DND-41 (cell line): ENCODE measurements at regions not wholly inside any gene's neighbourhood (a gene's known extent, or its start where the extent isn't known, plus 50 kb on each side); places are given as distances from the start of the nearest gene placed in this dataset.

Experiments used
- EZH2 ChIP-seq: IDR thresholded peaks from 3 replicates; pipeline ENCODE4 v1.6.1; 2012; ENCODE audit warnings: borderline replicate concordance, low read depth, mild to moderate bottlenecking, moderate library complexity, low read length, inconsistent platforms; ENCODE audit not compliant: severe bottlenecking
- TF ChIP-seq, protein P1 (sequence below): IDR thresholded peaks from 2 replicates; pipeline ENCODE4 v1.5.1; 2012; ENCODE audit warnings: borderline replicate concordance, low read length, moderate library complexity, mild to moderate bottlenecking; ENCODE audit not compliant: poor library complexity, severe bottlenecking; ENCODE audit errors: extremely low read depth

DNA sequence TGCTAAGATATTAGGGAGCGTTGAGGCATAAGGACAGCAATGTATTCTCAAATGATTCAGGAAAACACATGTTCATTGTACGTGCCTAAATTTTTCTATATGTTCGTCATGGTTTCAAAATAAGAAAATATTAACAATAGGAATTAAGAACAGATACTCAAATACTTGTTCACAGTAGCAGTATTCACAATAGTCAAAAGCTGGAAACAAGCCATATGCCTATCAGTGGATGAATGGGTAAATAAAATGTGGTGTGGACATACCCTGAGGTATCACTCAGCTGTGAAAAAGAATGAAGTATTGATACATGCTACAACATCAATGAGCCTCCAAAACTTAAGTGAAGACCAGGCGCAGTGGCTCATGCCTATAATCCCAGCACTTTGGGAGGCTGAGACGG lies 84.7 kb upstream of the PTER start:
- TF ChIP-seq, protein P1, sequence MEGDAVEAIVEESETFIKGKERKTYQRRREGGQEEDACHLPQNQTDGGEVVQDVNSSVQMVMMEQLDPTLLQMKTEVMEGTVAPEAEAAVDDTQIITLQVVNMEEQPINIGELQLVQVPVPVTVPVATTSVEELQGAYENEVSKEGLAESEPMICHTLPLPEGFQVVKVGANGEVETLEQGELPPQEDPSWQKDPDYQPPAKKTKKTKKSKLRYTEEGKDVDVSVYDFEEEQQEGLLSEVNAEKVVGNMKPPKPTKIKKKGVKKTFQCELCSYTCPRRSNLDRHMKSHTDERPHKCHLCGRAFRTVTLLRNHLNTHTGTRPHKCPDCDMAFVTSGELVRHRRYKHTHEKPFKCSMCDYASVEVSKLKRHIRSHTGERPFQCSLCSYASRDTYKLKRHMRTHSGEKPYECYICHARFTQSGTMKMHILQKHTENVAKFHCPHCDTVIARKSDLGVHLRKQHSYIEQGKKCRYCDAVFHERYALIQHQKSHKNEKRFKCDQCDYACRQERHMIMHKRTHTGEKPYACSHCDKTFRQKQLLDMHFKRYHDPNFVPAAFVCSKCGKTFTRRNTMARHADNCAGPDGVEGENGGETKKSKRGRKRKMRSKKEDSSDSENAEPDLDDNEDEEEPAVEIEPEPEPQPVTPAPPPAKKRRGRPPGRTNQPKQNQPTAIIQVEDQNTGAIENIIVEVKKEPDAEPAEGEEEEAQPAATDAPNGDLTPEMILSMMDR: no peak
- no peak for TF ChIP-seq EZH2
